ENCODE measurements at regions not wholly inside any gene's neighbourhood (a gene's known extent, or its start where the extent isn't known, plus 50 kb on each side); places are given as distances from the start of the nearest gene placed in this dataset.
A peak's percentile ranks its signal among the peaks of the same experiment; 100 is the strongest.
"Not testable (repeated sequence)": the region's sequence is repeated elsewhere in the genome, so short reads cannot be mapped to it uniquely, and the experiment has no call there.

- H2AFZ ChIP-seq (ENCODE audit: insufficient read depth, low read depth, low read length, poor library complexity, severe bottlenecking); H3K36me3 Mint-ChIP-seq; H3K4me2 ChIP-seq (replicated peaks; ENCODE audit: extremely low read depth, low read length, poor library complexity, severe bottlenecking); H3K4me3 ChIP-seq (replicated peaks in 1 of 3; ENCODE audit: low read depth in 2 of 3, low read length in 3 of 3); H3K27ac ChIP-seq (ENCODE audit: low read depth in 1 of 2, low read length in 2 of 2); H3K27ac Mint-ChIP-seq; H3K4me1 ChIP-seq (ENCODE audit: control insufficient read depth in 1 of 2, insufficient read depth in 2 of 2, low read length in 2 of 2); DNase-seq; H4K20me1 ChIP-seq (ENCODE audit: insufficient read depth, low read length); H3K9ac ChIP-seq (ENCODE audit: insufficient read depth, low read length, poor library complexity, severe bottlenecking); H3K36me3 ChIP-seq (replicated peaks in 1 of 2; ENCODE audit: control insufficient read depth in 1 of 2, insufficient read depth in 2 of 2, low read length in 2 of 2); H3K4me1 Mint-ChIP-seq; H3K79me2 ChIP-seq (ENCODE audit: insufficient read depth, low read length); intact Hi-C loops (cut with micrococcal nuclease); H3K9me3 ChIP-seq (replicated peaks in 1 of 2; ENCODE audit: control insufficient read depth in 1 of 2, insufficient read depth in 1 of 2, low read length in 2 of 2): not testable (repeated sequence)
- Mint-ChIP-seq H3K4me3 (peak overlapping the region in 1 of 2 donors; percentile 63), H3K27me3 (ENCODE audit: low read depth in 3 of 3) (peaks cover 68 to 89% (median 77%) of the 10 kb centered on the region in 3 donors), H3K9me3 (peaks cover 0 to 14% (median 6%) of the 10 kb centered on the region in 7 donors)
- peaks cover 14 to 42% of the 10 kb centered on the region in 2 donors for H3K27me3 ChIP-seq (ENCODE audit: control insufficient read depth in 2 of 2, insufficient read depth in 2 of 2, low read length in 2 of 2)
- no CpG with 5 or more reads among the region's 2 CpGs for WGBS (ENCODE audit: insufficient coverage)
These were observed 52.2 kb downstream of the HOXC4 start for GRCh38 chr12:54105809-54106208.

GRCh38 chr12:54106252-54106651 is 52.6 kb downstream of the HOXC4 start:
- H3K27ac ChIP-seq (ENCODE audit: low read depth in 1 of 2, low read length in 2 of 2); H3K4me3 ChIP-seq (replicated peaks in 1 of 3; ENCODE audit: low read depth in 2 of 3, low read length in 3 of 3); H4K20me1 ChIP-seq (ENCODE audit: insufficient read depth, low read length); H3K9ac ChIP-seq (ENCODE audit: insufficient read depth, low read length, poor library complexity, severe bottlenecking); H3K36me3 Mint-ChIP-seq; H3K4me1 Mint-ChIP-seq; H3K36me3 ChIP-seq (replicated peaks in 1 of 2; ENCODE audit: control insufficient read depth in 1 of 2, insufficient read depth in 2 of 2, low read length in 2 of 2); H2AFZ ChIP-seq (ENCODE audit: insufficient read depth, low read depth, low read length, poor library complexity, severe bottlenecking); H3K9me3 ChIP-seq (replicated peaks in 1 of 2; ENCODE audit: control insufficient read depth in 1 of 2, insufficient read depth in 1 of 2, low read length in 2 of 2); H3K4me2 ChIP-seq (replicated peaks; ENCODE audit: extremely low read depth, low read length, poor library complexity, severe bottlenecking); DNase-seq; H3K4me1 ChIP-seq (ENCODE audit: control insufficient read depth in 1 of 2, insufficient read depth in 2 of 2, low read length in 2 of 2); H3K79me2 ChIP-seq (ENCODE audit: insufficient read depth, low read length); intact Hi-C loops (cut with micrococcal nuclease): not testable (repeated sequence)
- Mint-ChIP-seq H3K4me3 (peak overlapping the region in 1 of 2 donors; percentile 63), H3K27ac (peak overlapping the region in 1 of 7 donors; percentile 30), H3K9me3 (peaks cover 0 to 14% (median 6%) of the 10 kb centered on the region in 7 donors), H3K27me3 (ENCODE audit: low read depth in 3 of 3) (peaks cover 66 to 89% (median 77%) of the 10 kb centered on the region in 3 donors)
- WGBS (ENCODE audit: insufficient coverage) = 7% methylated on average over 20 of the region's 29 CpGs
- peaks cover 12 to 39% of the 10 kb centered on the region in 2 donors for H3K27me3 ChIP-seq (ENCODE audit: control insufficient read depth in 2 of 2, insufficient read depth in 2 of 2, low read length in 2 of 2)

DNA sequence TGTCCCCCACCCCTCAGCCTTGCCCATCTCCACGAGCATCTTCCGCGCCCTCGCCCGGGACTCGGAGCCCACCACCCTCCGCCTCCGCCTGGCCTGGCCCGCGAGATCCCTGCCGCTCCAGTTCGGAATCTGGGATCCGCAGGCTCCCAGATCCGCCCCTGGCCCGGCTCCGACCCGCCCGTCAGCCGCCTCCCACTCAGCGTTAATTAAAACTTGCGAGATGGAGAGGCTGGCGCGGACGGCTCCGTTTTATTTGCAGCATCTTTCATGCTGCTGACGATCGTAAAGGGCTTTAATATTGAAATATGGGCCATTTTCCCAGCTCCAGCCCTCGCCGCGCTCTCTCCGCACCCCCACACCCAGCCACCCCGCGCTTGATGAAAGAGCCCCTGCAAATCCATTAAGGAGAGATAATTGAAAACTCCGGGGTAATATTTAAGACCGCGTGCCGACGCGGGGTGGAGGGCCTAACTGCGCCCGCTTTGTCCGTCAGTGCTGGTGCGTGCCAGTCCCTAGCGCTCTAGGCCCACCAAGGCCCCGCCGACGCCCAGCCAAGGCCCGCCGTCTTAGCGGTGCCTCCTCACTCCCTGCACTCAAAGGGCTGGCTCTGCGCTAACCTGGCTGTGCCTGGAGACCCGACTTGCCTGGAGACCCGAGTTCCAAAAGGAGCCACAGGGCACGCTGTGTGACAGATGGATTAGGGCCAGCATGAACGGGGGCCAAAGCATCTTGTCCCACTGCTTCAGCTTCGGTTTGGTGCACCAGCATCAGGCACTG is 53.4 kb downstream of the HOXC4 start:
- intact Hi-C loops (cut with micrococcal nuclease); H3K9me3 ChIP-seq (replicated peaks in 1 of 2; ENCODE audit: control insufficient read depth in 1 of 2, insufficient read depth in 1 of 2, low read length in 2 of 2); H3K36me3 ChIP-seq (replicated peaks in 1 of 2; ENCODE audit: control insufficient read depth in 1 of 2, insufficient read depth in 2 of 2, low read length in 2 of 2); H3K4me3 ChIP-seq (replicated peaks in 1 of 3; ENCODE audit: low read depth in 2 of 3, low read length in 3 of 3); H4K20me1 ChIP-seq (ENCODE audit: insufficient read depth, low read length); H2AFZ ChIP-seq (ENCODE audit: insufficient read depth, low read depth, low read length, poor library complexity, severe bottlenecking); DNase-seq; H3K36me3 Mint-ChIP-seq; H3K27ac Mint-ChIP-seq; H3K27ac ChIP-seq (ENCODE audit: low read depth in 1 of 2, low read length in 2 of 2); H3K4me1 Mint-ChIP-seq; H3K9ac ChIP-seq (ENCODE audit: insufficient read depth, low read length, poor library complexity, severe bottlenecking); H3K4me1 ChIP-seq (ENCODE audit: control insufficient read depth in 1 of 2, insufficient read depth in 2 of 2, low read length in 2 of 2); H3K4me2 ChIP-seq (replicated peaks; ENCODE audit: extremely low read depth, low read length, poor library complexity, severe bottlenecking); H3K79me2 ChIP-seq (ENCODE audit: insufficient read depth, low read length): not testable (repeated sequence)
- peaks cover 69 to 88% (median 74%) of the 10 kb centered on the region in 3 donors for H3K27me3 Mint-ChIP-seq (ENCODE audit: low read depth in 3 of 3)
- H3K4me3 Mint-ChIP-seq = peak overlapping the region in 1 of 2 donors; percentile 63
- WGBS (ENCODE audit: insufficient coverage) = 8% methylated on average over 43 of the region's 56 CpGs
- H3K27me3 ChIP-seq (ENCODE audit: control insufficient read depth in 2 of 2, insufficient read depth in 2 of 2, low read length in 2 of 2) = peaks cover 16 to 41% of the 10 kb centered on the region in 2 donors
- H3K9me3 Mint-ChIP-seq = peaks cover 0 to 16% (median 6%) of the 10 kb centered on the region in 7 donors

- H3K4me2 ChIP-seq (replicated peaks; ENCODE audit: extremely low read depth, low read length, poor library complexity, severe bottlenecking); H2AFZ ChIP-seq (ENCODE audit: insufficient read depth, low read depth, low read length, poor library complexity, severe bottlenecking); H3K79me2 ChIP-seq (ENCODE audit: insufficient read depth, low read length); DNase-seq; H3K36me3 ChIP-seq (replicated peaks in 1 of 2; ENCODE audit: control insufficient read depth in 1 of 2, insufficient read depth in 2 of 2, low read length in 2 of 2); H3K27ac ChIP-seq (ENCODE audit: low read depth in 1 of 2, low read length in 2 of 2); H3K27ac Mint-ChIP-seq; H3K9me3 ChIP-seq (replicated peaks in 1 of 2; ENCODE audit: control insufficient read depth in 1 of 2, insufficient read depth in 1 of 2, low read length in 2 of 2); H3K4me3 ChIP-seq (replicated peaks in 1 of 3; ENCODE audit: low read depth in 2 of 3, low read length in 3 of 3); H3K4me1 ChIP-seq (ENCODE audit: control insufficient read depth in 1 of 2, insufficient read depth in 2 of 2, low read length in 2 of 2); H3K9ac ChIP-seq (ENCODE audit: insufficient read depth, low read length, poor library complexity, severe bottlenecking); H4K20me1 ChIP-seq (ENCODE audit: insufficient read depth, low read length); H3K36me3 Mint-ChIP-seq; intact Hi-C loops (cut with micrococcal nuclease); H3K4me1 Mint-ChIP-seq; H3K9me3 Mint-ChIP-seq: not testable (repeated sequence)
- WGBS (ENCODE audit: insufficient coverage) = 0% methylated on average over 2 of the region's 6 CpGs
- Mint-ChIP-seq H3K4me3 (peak overlapping the region in 1 of 2 donors; percentile 55), H3K27me3 (ENCODE audit: low read depth in 3 of 3) (peaks cover 61 to 87% (median 67%) of the 10 kb centered on the region in 3 donors)
- peaks cover 17 to 43% of the 10 kb centered on the region in 2 donors for H3K27me3 ChIP-seq (ENCODE audit: control insufficient read depth in 2 of 2, insufficient read depth in 2 of 2, low read length in 2 of 2)
These were observed 58.7 kb downstream of the HOXC4 start for GRCh38 chr12:54112336-54112735.
